Naive B cell (primary cell): ENCODE measurements at regions not wholly inside any gene's neighbourhood (a gene's known extent, or its start where the extent isn't known, plus 50 kb on each side); places are given as distances from the start of the nearest gene placed in this dataset.

Experiments
- ATAC-seq, 2 donors: fragments of 150-1000 bp; cut with Tn5 transposase; 2 replicates each; pipeline ENCODE4 v1.10.0; 2021; ENCODE audit warnings: low read depth in 2 of 2, mild to moderate bottlenecking in 2 of 2, moderate library complexity in 2 of 2
- DNase-seq: peaks from one replicate; pipeline ENCODE4 v3.0.0; 2022
- H3K27ac Mint-ChIP-seq, 6 donors: one replicate each; pipeline ENCODE4 v1.8.0; 2020 to 2022; ENCODE audit warnings: mild to moderate bottlenecking in 6 of 6, mixed read lengths in 6 of 6, moderate library complexity in 5 of 6, inconsistent platforms in 2 of 6
- H3K27me3 Mint-ChIP-seq, 3 donors: one replicate each; pipeline ENCODE4 v1.8.0; 2021 to 2022; ENCODE audit warnings: mixed read lengths in 3 of 3, mild to moderate bottlenecking in 1 of 3
- H3K36me3 Mint-ChIP-seq, 2 donors: one replicate each; pipeline ENCODE4 v1.8.0; 2020 to 2022; ENCODE audit warnings: mixed read lengths in 2 of 2, inconsistent platforms in 1 of 2, mild to moderate bottlenecking in 1 of 2
- H3K4me1 Mint-ChIP-seq, 3 donors: one replicate each; pipeline ENCODE4 v1.8.0; 2020 to 2022; ENCODE audit warnings: mixed read lengths in 3 of 3, inconsistent platforms in 1 of 3, mild to moderate bottlenecking in 1 of 3, moderate library complexity in 1 of 3
- H3K4me3 Mint-ChIP-seq, 8 donors: one replicate each; pipeline ENCODE4 v1.8.0; 2020 to 2022; ENCODE audit warnings: mild to moderate bottlenecking in 8 of 8, mixed read lengths in 8 of 8, moderate library complexity in 8 of 8, inconsistent platforms in 2 of 8
- H3K9me3 Mint-ChIP-seq, 7 donors: one replicate each; pipeline ENCODE4 v1.8.0; 2020 to 2022; ENCODE audit warnings: mixed read lengths in 7 of 7, mild to moderate bottlenecking in 5 of 7, inconsistent platforms in 2 of 7, moderate library complexity in 1 of 7

GRCh38 chr12:59234391-59234790 lies 314.1 kb upstream of the LRIG3 start:
- Mint-ChIP-seq H3K27ac (no peak overlapping the region), H3K36me3 (no peaks in the 10 kb centered on the region), H3K27me3 (no peaks in the 10 kb centered on the region), H3K9me3 (peaks cover 0 to 15% (median 0%) of the 10 kb centered on the region in 7 donors), H3K4me1 (no peaks in the 10 kb centered on the region), H3K4me3 (no peak overlapping the region)
- ATAC-seq, result no peak
- DNase-seq, result no peak

- Mint-ChIP-seq H3K4me3 (no peak overlapping the region), H3K4me1 (no peaks in the 10 kb centered on the region), H3K9me3 (peaks cover 1 to 22% (median 6%) of the 10 kb centered on the region in 7 donors), H3K27me3 (no peaks in the 10 kb centered on the region), H3K27ac (no peak overlapping the region), H3K36me3 (no peaks in the 10 kb centered on the region)
- DNase-seq (no peak), ATAC-seq (no peak)
Observed at GRCh38 chr12:59230334-59230733, 310.0 kb upstream of the LRIG3 start.

DNA sequence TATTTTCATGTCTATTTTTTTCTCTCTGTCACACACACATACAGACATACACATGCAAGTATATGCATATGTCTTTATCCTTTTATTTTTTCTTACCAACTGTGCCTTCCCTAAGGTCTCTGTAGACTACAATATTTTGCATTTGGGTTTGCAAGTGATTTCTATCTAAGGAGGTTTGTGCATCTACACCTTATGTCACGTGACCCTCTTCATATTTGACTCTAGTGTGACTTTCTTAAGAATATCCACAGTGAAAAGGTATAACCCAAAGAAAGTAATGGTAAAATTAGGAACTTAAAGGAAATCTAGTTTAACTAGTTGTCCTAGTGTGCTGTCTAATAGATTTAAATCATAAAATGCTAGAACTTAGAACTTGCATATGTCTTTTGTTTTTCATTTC lies 298.8 kb upstream of the LRIG3 start:
- no peaks in the 10 kb centered on the region for H3K27me3 Mint-ChIP-seq
- peaks cover 0 to 7% (median 0%) of the 10 kb centered on the region in 7 donors for H3K9me3 Mint-ChIP-seq
- no peak overlapping the region for H3K27ac Mint-ChIP-seq
- ATAC-seq (no peak), DNase-seq (no peak)
- H3K4me1 Mint-ChIP-seq, result no peaks in the 10 kb centered on the region
- H3K4me3 Mint-ChIP-seq, result no peak overlapping the region
- H3K36me3 Mint-ChIP-seq, result no peaks in the 10 kb centered on the region

- Mint-ChIP-seq H3K4me3 (no peak overlapping the region), H3K4me1 (no peaks in the 10 kb centered on the region), H3K9me3 (peaks cover 0 to 7% (median 2%) of the 10 kb centered on the region in 7 donors), H3K27me3 (peaks cover 0 to 5% (median 0%) of the 10 kb centered on the region in 3 donors), H3K27ac (no peak overlapping the region), H3K36me3 (no peaks in the 10 kb centered on the region)
- ATAC-seq (no peak), DNase-seq (no peak)
Observed at GRCh38 chr12:59196989-59197388, 276.7 kb upstream of the LRIG3 start.

GRCh38 chr12:59194794-59195193 lies 274.5 kb upstream of the LRIG3 start:
- Mint-ChIP-seq H3K9me3 (peaks cover 0 to 7% (median 4%) of the 10 kb centered on the region in 7 donors), H3K4me3 (no peak overlapping the region), H3K27me3 (peaks cover 0 to 5% (median 0%) of the 10 kb centered on the region in 3 donors), H3K4me1 (no peaks in the 10 kb centered on the region), H3K27ac (no peak overlapping the region), H3K36me3 (no peaks in the 10 kb centered on the region)
- ATAC-seq, result no peak
- no peak for DNase-seq

- Mint-ChIP-seq H3K4me3 (no peak overlapping the region), H3K4me1 (no peaks in the 10 kb centered on the region), H3K27me3 (peaks cover 0 to 5% (median 0%) of the 10 kb centered on the region in 3 donors), H3K36me3 (no peaks in the 10 kb centered on the region), H3K9me3 (peaks cover 0 to 7% (median 5%) of the 10 kb centered on the region in 7 donors), H3K27ac (no peak overlapping the region)
- no peak for ATAC-seq
- no peak for DNase-seq
Observed at GRCh38 chr12:59193476-59194050, 273.3 kb upstream of the LRIG3 start.

DNA sequence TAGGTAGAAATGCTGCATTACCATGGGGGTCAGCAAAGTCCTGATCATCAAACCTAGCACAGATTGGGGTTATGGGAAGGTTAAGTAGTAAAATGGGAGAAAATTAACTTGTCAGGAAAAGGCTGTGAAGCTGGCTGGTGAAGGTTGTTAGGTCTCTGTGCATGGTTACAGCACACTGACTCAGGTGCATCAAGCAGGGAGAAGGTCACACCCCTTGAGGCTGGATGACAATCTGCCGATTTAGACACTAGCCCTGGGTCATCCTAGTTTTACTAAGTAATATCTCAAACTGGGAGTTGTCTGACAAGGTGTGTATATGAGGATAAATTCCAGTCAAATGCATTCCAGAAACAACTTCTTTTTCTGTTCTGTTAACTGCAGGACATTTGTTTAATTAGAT lies 271.1 kb upstream of the LRIG3 start:
- ATAC-seq (no peak), DNase-seq (no peak)
- H3K9me3 Mint-ChIP-seq, result peaks cover 0 to 7% (median 5%) of the 10 kb centered on the region in 7 donors
- no peak overlapping the region for H3K27ac Mint-ChIP-seq
- peaks cover 0 to 5% (median 0%) of the 10 kb centered on the region in 3 donors for H3K27me3 Mint-ChIP-seq
- H3K4me3 Mint-ChIP-seq, result no peak overlapping the region
- H3K36me3 Mint-ChIP-seq, result no peaks in the 10 kb centered on the region
- H3K4me1 Mint-ChIP-seq, result no peaks in the 10 kb centered on the region

DNA sequence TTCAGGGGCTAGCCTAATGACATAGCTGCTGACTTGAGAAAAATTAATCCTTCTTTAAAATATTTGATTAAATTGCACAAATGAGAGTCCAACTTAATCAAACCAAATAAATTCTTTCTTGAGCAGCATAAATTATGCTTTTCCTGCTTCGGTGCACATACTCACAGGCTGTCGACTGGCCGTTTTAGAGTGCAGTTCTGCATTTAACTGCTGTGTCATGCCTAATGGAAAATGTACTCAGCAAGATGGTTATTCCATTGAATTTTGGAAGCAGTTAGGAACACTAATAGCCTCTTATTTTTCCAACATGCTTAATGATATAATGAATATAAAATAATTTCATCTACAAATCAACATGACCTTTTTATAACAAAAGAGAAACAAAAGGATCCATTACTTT lies 266.1 kb upstream of the LRIG3 start:
- no peaks in the 10 kb centered on the region for H3K4me1 Mint-ChIP-seq
- peaks cover 0 to 4% (median 0%) of the 10 kb centered on the region in 7 donors for H3K9me3 Mint-ChIP-seq
- no peaks in the 10 kb centered on the region for H3K27me3 Mint-ChIP-seq
- H3K4me3 Mint-ChIP-seq, result no peak overlapping the region
- no peak for ATAC-seq
- DNase-seq, result no peak
- H3K27ac Mint-ChIP-seq, result no peak overlapping the region
- no peaks in the 10 kb centered on the region for H3K36me3 Mint-ChIP-seq

DNA sequence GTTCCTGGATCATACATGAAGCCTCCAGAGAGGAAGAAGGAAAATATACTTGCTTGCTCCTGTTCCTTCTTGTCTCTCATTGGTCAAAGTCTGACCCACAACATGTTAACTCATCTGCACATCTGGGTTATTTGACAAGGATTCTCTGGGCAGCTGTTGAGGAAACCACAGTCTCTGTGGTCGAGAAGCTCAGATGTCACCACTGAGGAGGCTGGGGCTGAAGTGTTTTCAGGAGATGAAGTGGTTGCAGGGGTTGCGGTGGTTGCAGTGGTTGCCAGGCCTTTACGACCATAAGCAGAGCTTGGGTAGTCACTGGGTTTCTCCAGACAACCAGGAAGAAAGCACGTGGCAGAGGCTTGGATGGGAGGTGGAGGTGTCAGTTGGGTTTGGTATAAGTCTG lies 265.0 kb upstream of the LRIG3 start:
- Mint-ChIP-seq H3K36me3 (no peaks in the 10 kb centered on the region), H3K9me3 (peaks cover 0 to 3% (median 0%) of the 10 kb centered on the region in 7 donors)
- DNase-seq, result no peak

DNA sequence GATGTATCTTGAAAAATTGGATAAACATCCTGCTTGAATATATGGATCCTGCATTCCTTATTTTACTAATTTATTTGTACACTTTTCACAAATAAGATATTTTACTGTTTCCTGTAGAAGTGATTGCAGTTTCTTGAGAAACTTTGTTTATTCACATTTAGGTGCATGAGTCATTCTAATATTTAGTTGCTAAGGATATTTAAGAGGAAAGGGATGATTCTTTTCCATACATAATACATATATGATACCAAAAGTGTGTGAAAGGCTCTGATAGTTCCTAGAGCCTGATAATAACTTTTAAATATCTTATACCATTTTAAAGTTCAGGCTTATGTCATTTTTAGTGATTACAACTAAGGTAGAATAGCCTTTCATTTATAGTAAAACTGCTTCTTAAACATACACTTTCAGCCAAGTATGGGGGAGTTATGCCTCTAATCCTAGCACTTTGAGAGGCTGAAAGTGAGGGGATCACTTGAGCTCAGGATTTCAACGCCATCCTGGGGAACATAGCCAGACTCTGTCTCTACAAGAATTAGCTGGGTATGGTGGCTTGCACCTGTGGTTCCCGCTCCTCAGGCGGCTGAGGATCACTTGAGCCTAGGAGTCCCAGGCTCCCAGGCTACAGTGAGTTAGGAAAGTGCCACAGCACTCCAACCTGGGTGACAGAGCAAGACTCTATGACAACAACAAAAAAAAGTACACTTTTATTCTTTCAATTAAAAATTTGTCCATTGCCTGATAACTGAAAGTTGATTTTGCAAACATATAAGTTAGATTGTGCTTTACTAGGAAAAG lies 262.6 kb upstream of the LRIG3 start:
- H3K36me3 Mint-ChIP-seq, result no peaks in the 10 kb centered on the region

More for the DNA sequence above, 265.0 kb upstream of the LRIG3 start:
- no peak for ATAC-seq
- Mint-ChIP-seq H3K4me3 (no peak overlapping the region), H3K4me1 (no peaks in the 10 kb centered on the region), H3K27ac (no peak overlapping the region), H3K27me3 (no peaks in the 10 kb centered on the region)

GRCh38 chr12:59182191-59182590 lies 261.9 kb upstream of the LRIG3 start:
- no peaks in the 10 kb centered on the region for H3K36me3 Mint-ChIP-seq
- DNase-seq (no peak), ATAC-seq (no peak)
- peaks cover 0 to 3% (median 0%) of the 10 kb centered on the region in 3 donors for H3K27me3 Mint-ChIP-seq
- H3K4me1 Mint-ChIP-seq, result no peaks in the 10 kb centered on the region
- H3K27ac Mint-ChIP-seq, result no peak overlapping the region
- H3K9me3 Mint-ChIP-seq, result peaks cover 0 to 7% (median 3%) of the 10 kb centered on the region in 7 donors
- H3K4me3 Mint-ChIP-seq, result no peak overlapping the region

More for the DNA sequence above, 262.6 kb upstream of the LRIG3 start:
- Mint-ChIP-seq H3K27me3 (no peaks in the 10 kb centered on the region), H3K27ac (no peak overlapping the region), H3K4me1 (no peaks in the 10 kb centered on the region), H3K9me3 (peaks cover 0 to 7% (median 0%) of the 10 kb centered on the region in 7 donors), H3K4me3 (no peak overlapping the region)
- DNase-seq (no peak), ATAC-seq (no peak)

DNA sequence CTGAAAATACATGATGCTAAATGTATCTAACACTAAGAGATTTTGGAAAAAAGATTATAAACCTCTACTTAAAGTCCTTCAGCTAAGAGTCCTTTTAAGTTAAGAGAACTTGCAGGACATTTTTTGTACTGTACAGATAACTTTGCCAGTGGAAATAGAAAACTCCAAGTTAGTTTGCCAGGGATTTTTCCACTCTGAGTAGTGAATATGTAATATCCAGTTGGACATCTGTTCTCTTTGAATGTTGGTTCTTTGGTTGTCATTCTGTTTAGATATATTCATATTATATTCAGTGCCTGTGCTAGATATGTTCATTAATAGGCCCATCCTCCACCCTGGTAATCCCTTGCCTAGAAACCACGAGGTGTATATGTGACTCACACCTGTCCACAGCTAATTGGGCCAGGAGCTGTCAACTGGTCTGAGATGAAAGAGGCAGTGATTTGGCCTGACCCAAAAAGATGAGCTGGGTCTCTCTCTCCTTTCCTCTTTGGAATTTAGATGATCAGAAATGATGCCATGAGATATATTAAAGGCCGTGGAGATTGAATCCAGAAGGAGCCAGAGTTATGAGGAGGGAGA lies 261.0 kb upstream of the LRIG3 start:
- ATAC-seq (no peak), DNase-seq (no peak)
- no peaks in the 10 kb centered on the region for H3K4me1 Mint-ChIP-seq
- H3K27me3 Mint-ChIP-seq, result peaks cover 0 to 3% (median 0%) of the 10 kb centered on the region in 3 donors
- H3K27ac Mint-ChIP-seq, result no peak overlapping the region
- no peaks in the 10 kb centered on the region for H3K36me3 Mint-ChIP-seq
- no peak overlapping the region for H3K4me3 Mint-ChIP-seq
- peaks cover 0 to 8% (median 4%) of the 10 kb centered on the region in 7 donors for H3K9me3 Mint-ChIP-seq

DNA sequence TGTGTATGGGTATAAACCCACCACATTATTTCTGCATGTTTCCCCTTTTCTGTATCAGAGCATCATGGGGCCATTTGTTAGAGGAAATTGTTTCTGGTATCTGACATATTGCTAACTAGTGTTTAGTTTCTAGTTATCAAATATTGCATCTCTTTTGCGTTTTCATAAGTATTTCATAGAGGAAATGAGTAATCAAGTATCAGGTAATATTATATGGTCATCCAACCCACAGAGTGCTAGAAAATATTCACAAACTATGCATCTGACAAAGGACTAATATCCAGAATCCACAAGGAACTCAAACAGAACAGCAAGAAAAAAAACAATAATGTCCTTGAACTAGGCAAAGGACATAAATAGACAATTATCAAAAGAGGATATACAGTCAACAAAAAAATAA lies 258.9 kb upstream of the LRIG3 start:
- Mint-ChIP-seq H3K9me3 (peaks cover 0 to 11% (median 4%) of the 10 kb centered on the region in 7 donors), H3K36me3 (no peaks in the 10 kb centered on the region), H3K27ac (no peak overlapping the region), H3K4me3 (no peak overlapping the region), H3K4me1 (no peaks in the 10 kb centered on the region), H3K27me3 (peaks cover 0 to 3% (median 0%) of the 10 kb centered on the region in 3 donors)
- DNase-seq (no peak), ATAC-seq (no peak)

DNA sequence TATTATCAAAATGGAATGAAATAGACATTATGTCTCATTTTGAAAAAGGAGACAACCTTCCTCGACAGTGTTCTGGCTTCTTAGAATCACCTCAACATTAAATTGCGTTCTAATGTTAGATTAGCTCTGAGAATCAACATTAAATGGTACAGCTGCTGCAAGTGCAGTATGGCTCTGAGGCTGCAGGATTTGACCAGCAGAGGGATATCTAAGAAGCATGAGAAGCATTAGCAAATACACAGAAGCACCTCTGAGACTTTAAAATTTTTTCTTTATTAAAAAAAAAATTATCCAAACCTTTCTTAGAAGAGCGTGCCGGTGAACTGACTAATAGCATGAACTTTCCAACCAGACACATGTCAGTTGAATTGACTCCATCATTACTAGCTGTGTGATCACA lies 253.4 kb upstream of the LRIG3 start:
- H3K9me3 Mint-ChIP-seq, result peaks cover 0 to 11% (median 4%) of the 10 kb centered on the region in 7 donors
- no peaks in the 10 kb centered on the region for H3K4me1 Mint-ChIP-seq
- DNase-seq (no peak), ATAC-seq (no peak)
- no peaks in the 10 kb centered on the region for H3K36me3 Mint-ChIP-seq
- H3K27ac Mint-ChIP-seq, result no peak overlapping the region
- H3K4me3 Mint-ChIP-seq, result no peak overlapping the region
- peaks cover 0 to 3% (median 2%) of the 10 kb centered on the region in 3 donors for H3K27me3 Mint-ChIP-seq
